ENCODE measurements at regions not wholly inside any gene's neighbourhood (a gene's known extent, or its start where the extent isn't known, plus 50 kb on each side); places are given as distances from the start of the nearest gene placed in this dataset.

- Mint-ChIP-seq H3K27ac (no peak overlapping the region), H3K4me3 (no peak overlapping the region)
- TF ChIP-seq CTCF (IDR thresholded peaks at IDR 0.05): no peak
These were observed 92.3 kb downstream of the CTAGE1 start for GRCh38 chr18:22325396-22325795.

GRCh38 chr18:22324191-22325131 is 93.3 kb downstream of the CTAGE1 start:
- H3K9me3 Mint-ChIP-seq: no peaks in the 10 kb centered on the region
- H3K36me3 Mint-ChIP-seq (ENCODE audit: low read depth): no peaks in the 10 kb centered on the region
- DNase-seq: no peak
- H3K4me3 Mint-ChIP-seq: peak overlapping the region; percentile 45; the same call in 1 of the 2 replicates
- H3K27ac Mint-ChIP-seq: no peak overlapping the region
- no peaks in the 10 kb centered on the region for H3K4me1 Mint-ChIP-seq (ENCODE audit: low read depth)
- peak; percentile 48 for TF ChIP-seq CTCF (IDR thresholded peaks at IDR 0.05)
- peaks cover 32% of the 10 kb centered on the region for H3K27me3 Mint-ChIP-seq (ENCODE audit: insufficient read depth)

More at GRCh38 chr18:22325396-22325795, 92.3 kb downstream of the CTAGE1 start:
- Mint-ChIP-seq H3K36me3 (ENCODE audit: low read depth) (no peaks in the 10 kb centered on the region), H3K27me3 (ENCODE audit: insufficient read depth) (peaks cover 39% of the 10 kb centered on the region), H3K9me3 (no peaks in the 10 kb centered on the region), H3K4me1 (ENCODE audit: low read depth) (no peaks in the 10 kb centered on the region)
- DNase-seq: no peak

DNA sequence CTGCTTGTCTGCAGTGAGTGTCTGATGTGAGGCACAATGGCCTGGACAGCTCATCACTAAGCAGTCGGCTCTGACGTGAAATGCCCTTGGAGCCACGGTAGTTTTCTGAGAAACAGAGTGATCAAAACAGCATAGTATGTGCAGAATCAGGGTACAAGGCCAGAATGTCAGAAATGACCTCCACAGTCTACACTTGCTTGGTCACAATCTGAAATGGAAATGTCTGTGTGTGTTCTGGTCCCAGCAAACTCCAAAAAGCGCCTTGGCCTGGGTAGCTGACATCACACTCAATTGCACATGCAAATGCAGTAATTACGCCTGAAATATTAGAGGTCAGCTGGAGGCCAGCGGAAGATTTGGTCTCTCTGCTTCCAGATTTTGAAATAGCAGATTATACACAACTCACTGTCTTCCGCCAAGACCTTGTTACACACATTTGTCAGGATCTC is 95.4 kb downstream of the CTAGE1 start:
- Mint-ChIP-seq H3K27me3 (ENCODE audit: insufficient read depth) (peaks cover 27% of the 10 kb centered on the region), H3K27ac (no peak overlapping the region), H3K4me3 (no peak overlapping the region), H3K4me1 (ENCODE audit: low read depth) (no peaks in the 10 kb centered on the region), H3K36me3 (ENCODE audit: low read depth) (no peaks in the 10 kb centered on the region), H3K9me3 (no peaks in the 10 kb centered on the region)
- TF ChIP-seq CTCF (IDR thresholded peaks at IDR 0.05): no peak
- DNase-seq: no peak

GRCh38 chr18:22320771-22321170 is 96.9 kb downstream of the CTAGE1 start:
- DNase-seq: no peak
- TF ChIP-seq CTCF (IDR thresholded peaks at IDR 0.05): no peak
- no peaks in the 10 kb centered on the region for H3K4me1 Mint-ChIP-seq (ENCODE audit: low read depth)
- H3K9me3 Mint-ChIP-seq: no peaks in the 10 kb centered on the region
- no peaks in the 10 kb centered on the region for H3K36me3 Mint-ChIP-seq (ENCODE audit: low read depth)
- no peak overlapping the region for H3K4me3 Mint-ChIP-seq
- H3K27me3 Mint-ChIP-seq (ENCODE audit: insufficient read depth): peaks cover 21% of the 10 kb centered on the region
- no peak overlapping the region for H3K27ac Mint-ChIP-seq

DNA sequence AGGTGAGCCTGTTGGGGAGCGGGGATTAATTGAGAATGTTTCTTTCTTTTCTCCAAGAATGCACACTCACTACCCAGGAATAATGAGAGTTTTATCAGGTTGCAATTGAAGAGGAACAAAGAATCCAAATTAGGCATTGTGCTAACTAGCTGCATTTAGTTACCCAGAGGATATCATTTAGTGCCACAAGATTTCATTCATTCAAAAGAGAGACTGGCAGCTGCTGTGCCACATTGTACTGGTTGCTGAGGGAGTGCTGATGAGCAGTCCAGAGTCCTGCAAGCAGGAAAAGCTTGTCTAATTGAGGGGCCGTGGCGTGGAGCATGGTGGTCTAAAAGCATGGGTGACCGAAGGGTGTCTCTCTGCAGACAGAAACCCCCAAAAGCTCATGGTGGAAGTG is 97.6 kb downstream of the CTAGE1 start:
- H3K9me3 Mint-ChIP-seq: no peaks in the 10 kb centered on the region
- H3K4me1 Mint-ChIP-seq (ENCODE audit: low read depth): peaks cover 3% of the 10 kb centered on the region; the same call in 1 of the 2 replicates
- TF ChIP-seq CTCF (IDR thresholded peaks at IDR 0.05): no peak
- DNase-seq: no peak
- H3K4me3 Mint-ChIP-seq: no peak overlapping the region
- no peak overlapping the region for H3K27ac Mint-ChIP-seq
- no peaks in the 10 kb centered on the region for H3K36me3 Mint-ChIP-seq (ENCODE audit: low read depth)
- H3K27me3 Mint-ChIP-seq (ENCODE audit: insufficient read depth): peaks cover 15% of the 10 kb centered on the region

Measured in HFFc6 (cell line).